H7 (cell line): ENCODE measurements at regions not wholly inside any gene's neighbourhood (a gene's known extent, or its start where the extent isn't known, plus 50 kb on each side); places are given as distances from the start of the nearest gene placed in this dataset.
A peak's percentile ranks its signal among the peaks of the same experiment; 100 is the strongest.

ENCODE experiments used
- DNase-seq: peaks from one replicate; pipeline ENCODE4 v3.0.0; 2012
- H3K27me3 ChIP-seq: 2 replicates; pipeline ENCODE4 v1.6.0; 2011; ENCODE audit warnings: mild to moderate bottlenecking, low read length; ENCODE audit not compliant: control insufficient read depth, insufficient read depth
- H3K36me3 ChIP-seq: replicated peaks from 2 replicates; pipeline ENCODE4 v1.5.1; 2011; ENCODE audit warnings: low read length; ENCODE audit not compliant: control insufficient read depth, insufficient read depth
- H3K4me3 ChIP-seq: 2 replicates; pipeline ENCODE4 v1.5.1; 2011; ENCODE audit warnings: low read depth, mild to moderate bottlenecking, control low read depth, low read length, moderate library complexity; ENCODE audit not compliant: insufficient read depth

- no peak overlapping the region for H3K4me3 ChIP-seq
- no peaks in the 10 kb centered on the region for H3K36me3 ChIP-seq
- no peaks in the 10 kb centered on the region for H3K27me3 ChIP-seq
- DNase-seq: no peak
Observed at GRCh38 chr18:77444385-77444784, 194.7 kb downstream of the GALR1 start.

- DNase-seq: no peak
- H3K36me3 ChIP-seq: no peaks in the 10 kb centered on the region
- no peaks in the 10 kb centered on the region for H3K27me3 ChIP-seq
- H3K4me3 ChIP-seq: no peak overlapping the region
Observed at GRCh38 chr18:77448046-77448445, 198.4 kb downstream of the GALR1 start.

GRCh38 chr18:77455004-77455403, 205.4 kb downstream of the GALR1 start:
- H3K4me3 ChIP-seq: no peak overlapping the region
- no peak for DNase-seq
- H3K27me3 ChIP-seq: no peaks in the 10 kb centered on the region
- H3K36me3 ChIP-seq: no peaks in the 10 kb centered on the region

GRCh38 chr18:77457681-77458080, 208.0 kb downstream of the GALR1 start:
- Histone ChIP-seq H3K36me3 (no peaks in the 10 kb centered on the region), H3K27me3 (no peaks in the 10 kb centered on the region), H3K4me3 (no peak overlapping the region)
- no peak for DNase-seq

GRCh38 chr18:77461062-77461688, 211.5 kb downstream of the GALR1 start:
- no peak overlapping the region for H3K4me3 ChIP-seq
- no peaks in the 10 kb centered on the region for H3K36me3 ChIP-seq
- H3K27me3 ChIP-seq: no peaks in the 10 kb centered on the region
- no peak for DNase-seq

- DNase-seq: no peak
- Histone ChIP-seq H3K36me3 (no peaks in the 10 kb centered on the region), H3K27me3 (no peaks in the 10 kb centered on the region), H3K4me3 (no peak overlapping the region)
Observed at GRCh38 chr18:77464917-77465316, 215.3 kb downstream of the GALR1 start.

- DNase-seq: no peak
- Histone ChIP-seq H3K27me3 (no peaks in the 10 kb centered on the region), H3K36me3 (no peaks in the 10 kb centered on the region), H3K4me3 (no peak overlapping the region)
Observed at GRCh38 chr18:77466890-77467289, 217.2 kb downstream of the GALR1 start.

GRCh38 chr18:77469131-77469530, 219.5 kb downstream of the GALR1 start:
- Histone ChIP-seq H3K4me3 (no peak overlapping the region), H3K27me3 (no peaks in the 10 kb centered on the region), H3K36me3 (no peaks in the 10 kb centered on the region)
- no peak for DNase-seq

- no peaks in the 10 kb centered on the region for H3K36me3 ChIP-seq
- DNase-seq: peak; percentile 8
- H3K4me3 ChIP-seq: no peak overlapping the region
- H3K27me3 ChIP-seq: no peaks in the 10 kb centered on the region
Observed at GRCh38 chr18:77470569-77471413, 221.1 kb downstream of the GALR1 start.

GRCh38 chr18:77472509-77472908, 222.9 kb downstream of the GALR1 start:
- no peak for DNase-seq
- H3K27me3 ChIP-seq: no peaks in the 10 kb centered on the region
- H3K36me3 ChIP-seq: no peaks in the 10 kb centered on the region
- no peak overlapping the region for H3K4me3 ChIP-seq

- Histone ChIP-seq H3K4me3 (no peak overlapping the region), H3K27me3 (no peaks in the 10 kb centered on the region), H3K36me3 (no peaks in the 10 kb centered on the region)
- peak; percentile 22 for DNase-seq
Observed at GRCh38 chr18:77478646-77479442, 229.2 kb downstream of the GALR1 start.

GRCh38 chr18:77481541-77481940, 231.9 kb downstream of the GALR1 start:
- Histone ChIP-seq H3K4me3 (no peak overlapping the region), H3K36me3 (no peaks in the 10 kb centered on the region), H3K27me3 (no peaks in the 10 kb centered on the region)
- DNase-seq: no peak

GRCh38 chr18:77482190-77483085, 232.8 kb downstream of the GALR1 start:
- no peak for DNase-seq
- no peaks in the 10 kb centered on the region for H3K36me3 ChIP-seq
- no peak overlapping the region for H3K4me3 ChIP-seq
- no peaks in the 10 kb centered on the region for H3K27me3 ChIP-seq

GRCh38 chr18:77486985-77487384, 237.3 kb downstream of the GALR1 start:
- Histone ChIP-seq H3K4me3 (no peak overlapping the region), H3K27me3 (no peaks in the 10 kb centered on the region), H3K36me3 (no peaks in the 10 kb centered on the region)
- DNase-seq: no peak
